Dedifferentiated amniotic fluid mesenchymal stem cell (primary cell): ENCODE measurements at regions not wholly inside any gene's neighbourhood (a gene's known extent, or its start where the extent isn't known, plus 50 kb on each side); places are given as distances from the start of the nearest gene placed in this dataset.

Experiments
- DNase-seq: peaks from one replicate; pipeline ENCODE4 v3.0.0-alpha.2; 2016; ENCODE audit errors: extremely low spot score

GRCh38 chr22:44615146-44615545 lies 86.9 kb upstream of the PRR5 start:
- no peak for DNase-seq

GRCh38 chr22:44613196-44613595 lies 88.8 kb upstream of the PRR5 start:
- DNase-seq, result no peak

GRCh38 chr22:44611880-44612496 lies 90.0 kb upstream of the PRR5 start:
- no peak for DNase-seq

- DNase-seq, result no peak
These were observed 91.9 kb upstream of the PRR5 start for GRCh38 chr22:44610071-44610470.

GRCh38 chr22:44609400-44609988 lies 92.5 kb upstream of the PRR5 start:
- no peak for DNase-seq

GRCh38 chr22:44608597-44609399 lies 93.2 kb upstream of the PRR5 start:
- DNase-seq, result no peak

- no peak for DNase-seq
These were observed 95.9 kb upstream of the PRR5 start for GRCh38 chr22:44606126-44606525.

- no peak for DNase-seq
These were observed 96.5 kb upstream of the PRR5 start for GRCh38 chr22:44605486-44605885.

GRCh38 chr22:44604991-44605390 lies 97.0 kb upstream of the PRR5 start:
- no peak for DNase-seq

- no peak for DNase-seq
These were observed 97.5 kb upstream of the PRR5 start for GRCh38 chr22:44604455-44604854.

- DNase-seq, result no peak
These were observed 98.2 kb upstream of the PRR5 start for GRCh38 chr22:44603767-44604166.

GRCh38 chr22:44601725-44602124 lies 100.3 kb upstream of the PRR5 start:
- DNase-seq, result no peak

- DNase-seq, result no peak
These were observed 100.8 kb upstream of the PRR5 start for GRCh38 chr22:44601189-44601588.

- DNase-seq, result no peak
These were observed 101.7 kb upstream of the PRR5 start for GRCh38 chr22:44600207-44600785.

- no peak for DNase-seq
These were observed 101.6 kb upstream of the RTL6 start for GRCh38 chr22:44599500-44600140.

- DNase-seq, result no peak
These were observed 101.1 kb upstream of the RTL6 start for GRCh38 chr22:44599084-44599483.

GRCh38 chr22:44597616-44598015 lies 99.6 kb upstream of the RTL6 start:
- DNase-seq, result no peak

- DNase-seq, result no peak
These were observed 98.5 kb upstream of the RTL6 start for GRCh38 chr22:44596396-44597125.

- DNase-seq, result no peak
These were observed 97.9 kb upstream of the RTL6 start for GRCh38 chr22:44595841-44596341.

- DNase-seq, result no peak
These were observed 96.9 kb upstream of the RTL6 start for GRCh38 chr22:44594951-44595350.

GRCh38 chr22:44592824-44593148 lies 94.8 kb upstream of the RTL6 start:
- no peak for DNase-seq
